ENCODE measurements at regions not wholly inside any gene's neighbourhood (a gene's known extent, or its start where the extent isn't known, plus 50 kb on each side); places are given as distances from the start of the nearest gene placed in this dataset.

- ATAC-seq (no peak), DNase-seq (ENCODE audit: low spot score) (no peak)
- no peaks in the 10 kb centered on the region for H3K4me1 Mint-ChIP-seq
- TF ChIP-seq ZNF219 (CRISPR knock-in tag; IDR thresholded peaks at IDR 0.05; ENCODE audit: borderline replicate concordance) (no peak), ZNF138 (CRISPR knock-in tag; conservative IDR thresholded peaks at IDR 0.05) (no peak), NFE2L1 (CRISPR knock-in tag; IDR thresholded peaks at IDR 0.05) (no peak), ERG (CRISPR knock-in tag; IDR thresholded peaks at IDR 0.05) (no peak), USF1 (CRISPR knock-in tag; IDR thresholded peaks at IDR 0.05) (no peak)
- H3K27ac Mint-ChIP-seq = no peak overlapping the region
- H3K27me3 Mint-ChIP-seq (ENCODE audit: low read depth) = no peaks in the 10 kb centered on the region
- ChIA-PET CTCF (no interaction called here), POLR2A (no interaction called here)
- peaks cover 10% of the 10 kb centered on the region for H3K9me3 Mint-ChIP-seq
- H3K36me3 Mint-ChIP-seq = no peaks in the 10 kb centered on the region
- no peak overlapping the region for H3K4me3 Mint-ChIP-seq
Observed at GRCh38 chr1:222037720-222038119, 295.8 kb upstream of the DUSP10 start.

- H3K27me3 Mint-ChIP-seq (ENCODE audit: low read depth) = no peaks in the 10 kb centered on the region
- TF ChIP-seq SOX15 (CRISPR knock-in tag; IDR thresholded peaks at IDR 0.05) = no peak
- TF ChIP-seq ZNF396 (CRISPR knock-in tag; IDR thresholded peaks at IDR 0.05; ENCODE audit: borderline replicate concordance) = no peak
- no peak for TF ChIP-seq CDX4 (CRISPR knock-in tag; IDR thresholded peaks at IDR 0.05; ENCODE audit: borderline replicate concordance)
- TF ChIP-seq FOXK1 (CRISPR knock-in tag; IDR thresholded peaks at IDR 0.05) = no peak
- TF ChIP-seq AFF4 (CRISPR knock-in tag; IDR thresholded peaks at IDR 0.05; ENCODE audit: borderline replicate concordance) = no peak
- TF ChIP-seq NR3C1 (CRISPR knock-in tag; conservative IDR thresholded peaks at IDR 0.05; ENCODE audit: low read depth) = no peak
- no peak for TF ChIP-seq JUN (CRISPR knock-in tag; IDR thresholded peaks at IDR 0.05)
- peaks cover 10% of the 10 kb centered on the region for H3K9me3 Mint-ChIP-seq
- H3K4me3 Mint-ChIP-seq = no peak overlapping the region
- CTCF ChIA-PET = interaction anchor here (0.8 kb wide), 1 partner anchor 25 kb away, joined by 3 read pairs; no protein-coding TSS in a partner anchor
- POLR2A ChIA-PET = no interaction called here
- H3K4me1 Mint-ChIP-seq = no peaks in the 10 kb centered on the region
- H3K27ac Mint-ChIP-seq = no peak overlapping the region
- ATAC-seq (no peak), DNase-seq (ENCODE audit: low spot score) (no peak)
- no peaks in the 10 kb centered on the region for H3K36me3 Mint-ChIP-seq
Observed at GRCh38 chr1:222034790-222035189, 292.9 kb upstream of the DUSP10 start.

- Mint-ChIP-seq H3K4me3 (no peak overlapping the region), H3K36me3 (no peaks in the 10 kb centered on the region), H3K27ac (no peak overlapping the region), H3K4me1 (peaks cover 3% of the 10 kb centered on the region), H3K27me3 (ENCODE audit: low read depth) (no peaks in the 10 kb centered on the region), H3K9me3 (peaks cover 10% of the 10 kb centered on the region)
- CTCF ChIA-PET = no interaction called here
- TF ChIP-seq CREB1 (CRISPR knock-in tag; IDR thresholded peaks at IDR 0.05) (no peak), SMAD3 (CRISPR knock-in tag; IDR thresholded peaks at IDR 0.05; ENCODE audit: borderline replicate concordance) (no peak), KAT7 (CRISPR knock-in tag; IDR thresholded peaks at IDR 0.05; ENCODE audit: borderline replicate concordance) (no peak), SOX15 (CRISPR knock-in tag; IDR thresholded peaks at IDR 0.05) (no peak), SP1 (CRISPR knock-in tag; conservative IDR thresholded peaks at IDR 0.05) (no peak), ZNF219 (CRISPR knock-in tag; IDR thresholded peaks at IDR 0.05; ENCODE audit: borderline replicate concordance) (no peak)
- DNase-seq (ENCODE audit: low spot score) (no peak), ATAC-seq (no peak)
- POLR2A ChIA-PET = no interaction called here
Observed at GRCh38 chr1:222033450-222033849, 291.6 kb upstream of the DUSP10 start.

Data from WTC11 (cell line).